Cardiac fibroblast (primary cell): ENCODE measurements at regions not wholly inside any gene's neighbourhood (a gene's known extent, or its start where the extent isn't known, plus 50 kb on each side); places are given as distances from the start of the nearest gene placed in this dataset.

Experiments
- DNase-seq, 2 donors: peaks; one replicate each; pipeline versions ENCODE4 v3.0.0 to v3.0.0-alpha.2; 2010; ENCODE audit warnings: low read depth in 2 of 2
- H3K4me3 ChIP-seq, 2 donors: replicated peaks in 1 of 2; 1 replicate in 1 of 2; 2 replicates in 1 of 2; pipeline ENCODE4 v1.5.1; 2011; ENCODE audit warnings: low read depth in 2 of 2, low read length in 2 of 2, mild to moderate bottlenecking in 2 of 2, moderate library complexity in 1 of 2
- CTCF ChIP-seq: IDR thresholded peaks from one replicate; pipeline ENCODE4 v1.5.1; 2011; ENCODE audit warnings: low read depth, mild to moderate bottlenecking, low read length, inconsistent platforms

- TF ChIP-seq CTCF, result no peak
- no peak overlapping the region for H3K4me3 ChIP-seq
- DNase-seq, result no peak
These were observed 282.7 kb downstream of the ADGB start for GRCh38 chr6:146881228-146882181.

GRCh38 chr6:146883640-146884531, 285.1 kb downstream of the ADGB start:
- no peak overlapping the region for H3K4me3 ChIP-seq
- DNase-seq, result no peak
- no peak for TF ChIP-seq CTCF

GRCh38 chr6:146884728-146885127, 286.0 kb downstream of the ADGB start:
- TF ChIP-seq CTCF, result no peak
- no peak overlapping the region for H3K4me3 ChIP-seq
- DNase-seq, result no peak

- H3K4me3 ChIP-seq, result no peak overlapping the region
- no peak for TF ChIP-seq CTCF
- DNase-seq, result no peak
These were observed 287.1 kb downstream of the ADGB start for GRCh38 chr6:146885708-146886457.

- no peak overlapping the region for H3K4me3 ChIP-seq
- no peak for DNase-seq
- TF ChIP-seq CTCF, result no peak
These were observed 288.0 kb downstream of the ADGB start for GRCh38 chr6:146886587-146887446.
